ENCODE measurements at regions not wholly inside any gene's neighbourhood (a gene's known extent, or its start where the extent isn't known, plus 50 kb on each side); places are given as distances from the start of the nearest gene placed in this dataset.

DNA sequence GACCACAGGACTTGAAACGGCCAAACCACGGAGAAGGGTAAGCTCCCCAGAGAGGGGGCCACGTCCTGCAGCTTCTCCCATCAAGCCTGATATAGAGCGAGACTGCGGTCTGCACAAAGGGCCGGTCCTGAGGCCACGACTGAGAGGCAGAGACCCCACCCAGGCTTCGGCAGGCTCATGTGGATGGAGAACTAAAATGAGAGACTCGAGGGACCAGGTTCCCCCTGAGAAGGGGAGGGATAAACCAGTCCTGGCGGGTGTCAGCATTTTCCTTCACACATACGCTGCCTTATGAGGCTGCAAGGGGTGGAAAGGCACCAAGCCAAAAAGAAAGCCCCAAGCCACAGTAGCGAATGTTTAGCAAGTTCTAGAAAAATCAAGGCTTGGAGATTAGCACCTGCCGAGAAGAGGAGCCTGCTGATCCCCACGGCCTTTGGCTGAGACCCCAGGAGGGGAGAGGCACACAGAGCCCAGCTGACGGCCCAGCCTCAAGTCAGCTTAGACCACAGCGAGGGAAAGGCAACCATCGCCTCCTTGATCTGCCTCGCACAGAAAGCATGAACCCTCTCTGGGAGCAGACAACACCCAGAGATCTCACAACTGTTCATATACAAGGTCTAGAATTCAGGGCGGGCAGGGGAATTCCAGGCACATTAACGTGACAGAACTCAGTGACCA is 92.6 kb upstream of the RNF32 start:
- TF ChIP-seq, protein P1, sequence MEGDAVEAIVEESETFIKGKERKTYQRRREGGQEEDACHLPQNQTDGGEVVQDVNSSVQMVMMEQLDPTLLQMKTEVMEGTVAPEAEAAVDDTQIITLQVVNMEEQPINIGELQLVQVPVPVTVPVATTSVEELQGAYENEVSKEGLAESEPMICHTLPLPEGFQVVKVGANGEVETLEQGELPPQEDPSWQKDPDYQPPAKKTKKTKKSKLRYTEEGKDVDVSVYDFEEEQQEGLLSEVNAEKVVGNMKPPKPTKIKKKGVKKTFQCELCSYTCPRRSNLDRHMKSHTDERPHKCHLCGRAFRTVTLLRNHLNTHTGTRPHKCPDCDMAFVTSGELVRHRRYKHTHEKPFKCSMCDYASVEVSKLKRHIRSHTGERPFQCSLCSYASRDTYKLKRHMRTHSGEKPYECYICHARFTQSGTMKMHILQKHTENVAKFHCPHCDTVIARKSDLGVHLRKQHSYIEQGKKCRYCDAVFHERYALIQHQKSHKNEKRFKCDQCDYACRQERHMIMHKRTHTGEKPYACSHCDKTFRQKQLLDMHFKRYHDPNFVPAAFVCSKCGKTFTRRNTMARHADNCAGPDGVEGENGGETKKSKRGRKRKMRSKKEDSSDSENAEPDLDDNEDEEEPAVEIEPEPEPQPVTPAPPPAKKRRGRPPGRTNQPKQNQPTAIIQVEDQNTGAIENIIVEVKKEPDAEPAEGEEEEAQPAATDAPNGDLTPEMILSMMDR (IDR thresholded peaks at IDR 0.05), result no peak
- TF ChIP-seq EZH2 (IDR thresholded peaks at IDR 0.05; ENCODE audit: borderline replicate concordance, insufficient read depth, low read depth, low read length, poor library complexity, severe bottlenecking), result no peak

Data from B cell (primary cell).